ENCODE measurements at regions not wholly inside any gene's neighbourhood (a gene's known extent, or its start where the extent isn't known, plus 50 kb on each side); places are given as distances from the start of the nearest gene placed in this dataset.

GRCh38 chr7:109638321-109638720 lies 1068.6 kb downstream of the DNAJB9 start:
- TF ChIP-seq CTCF (IDR thresholded peaks at IDR 0.05): no peak
- Histone ChIP-seq H3K9me3 (replicated peaks in 1 of 2; ENCODE audit: control insufficient read depth in 1 of 2, insufficient read depth in 1 of 2, low read length in 2 of 2) (peaks cover 5 to 8% of the 10 kb centered on the region in 2 donors), H3K4me2 (replicated peaks; ENCODE audit: extremely low read depth, low read length, poor library complexity, severe bottlenecking) (no peak overlapping the region), H3K4me1 (ENCODE audit: control insufficient read depth in 1 of 2, insufficient read depth in 2 of 2, low read length in 2 of 2) (no peaks in the 10 kb centered on the region), H3K36me3 (replicated peaks in 1 of 2; ENCODE audit: control insufficient read depth in 1 of 2, insufficient read depth in 2 of 2, low read length in 2 of 2) (no peaks in the 10 kb centered on the region), H3K27me3 (ENCODE audit: control insufficient read depth in 2 of 2, insufficient read depth in 2 of 2, low read length in 2 of 2) (no peaks in the 10 kb centered on the region), H3K9ac (ENCODE audit: insufficient read depth, low read length, poor library complexity, severe bottlenecking) (no peak overlapping the region), H3K4me3 (replicated peaks in 1 of 3; ENCODE audit: low read depth in 2 of 3, low read length in 3 of 3) (no peak overlapping the region), H4K20me1 (ENCODE audit: insufficient read depth, low read length) (no peaks in the 10 kb centered on the region), H3K79me2 (ENCODE audit: insufficient read depth, low read length) (no peaks in the 10 kb centered on the region), H3K27ac (ENCODE audit: low read depth in 1 of 2, low read length in 2 of 2) (no peak overlapping the region), H2AFZ (ENCODE audit: insufficient read depth, low read depth, low read length, poor library complexity, severe bottlenecking) (no peak overlapping the region)
- DNase-seq: no peak
- Mint-ChIP-seq H3K27me3 (ENCODE audit: low read depth in 3 of 3) (no peaks in the 10 kb centered on the region), H3K4me1 (no peaks in the 10 kb centered on the region), H3K9me3 (peaks cover 0 to 7% (median 0%) of the 10 kb centered on the region in 7 donors), H3K27ac (no peak overlapping the region), H3K4me3 (no peak overlapping the region), H3K36me3 (no peaks in the 10 kb centered on the region)
- intact Hi-C loops (cut with micrococcal nuclease): no loop called here
- no CpG with 5 or more reads among the region's 2 CpGs for whole genome bisulfite sequencing (ENCODE audit: insufficient coverage)

GRCh38 chr7:109639561-109639960 lies 1069.9 kb downstream of the DNAJB9 start:
- H3K79me2 ChIP-seq (ENCODE audit: insufficient read depth, low read length): no peaks in the 10 kb centered on the region
- H3K4me3 ChIP-seq (replicated peaks in 1 of 3; ENCODE audit: low read depth in 2 of 3, low read length in 3 of 3): no peak overlapping the region
- H3K4me2 ChIP-seq (replicated peaks; ENCODE audit: extremely low read depth, low read length, poor library complexity, severe bottlenecking): no peak overlapping the region
- H3K27me3 Mint-ChIP-seq (ENCODE audit: low read depth in 3 of 3): no peaks in the 10 kb centered on the region
- H2AFZ ChIP-seq (ENCODE audit: insufficient read depth, low read depth, low read length, poor library complexity, severe bottlenecking): no peak overlapping the region
- no peak overlapping the region for H3K4me3 Mint-ChIP-seq
- no peaks in the 10 kb centered on the region for H3K4me1 Mint-ChIP-seq
- no peaks in the 10 kb centered on the region for H3K36me3 ChIP-seq (replicated peaks in 1 of 2; ENCODE audit: control insufficient read depth in 1 of 2, insufficient read depth in 2 of 2, low read length in 2 of 2)
- no peaks in the 10 kb centered on the region for H3K36me3 Mint-ChIP-seq
- no peaks in the 10 kb centered on the region for H3K4me1 ChIP-seq (ENCODE audit: control insufficient read depth in 1 of 2, insufficient read depth in 2 of 2, low read length in 2 of 2)
- no peak for TF ChIP-seq CTCF (IDR thresholded peaks at IDR 0.05)
- intact Hi-C loops (cut with micrococcal nuclease): no loop called here
- H3K27me3 ChIP-seq (ENCODE audit: control insufficient read depth in 2 of 2, insufficient read depth in 2 of 2, low read length in 2 of 2): no peaks in the 10 kb centered on the region
- no peak overlapping the region for H3K27ac Mint-ChIP-seq
- H3K9me3 Mint-ChIP-seq: peaks cover 0 to 6% (median 0%) of the 10 kb centered on the region in 7 donors
- H3K9ac ChIP-seq (ENCODE audit: insufficient read depth, low read length, poor library complexity, severe bottlenecking): no peak overlapping the region
- peaks cover 3 to 7% of the 10 kb centered on the region in 2 donors for H3K9me3 ChIP-seq (replicated peaks in 1 of 2; ENCODE audit: control insufficient read depth in 1 of 2, insufficient read depth in 1 of 2, low read length in 2 of 2)
- H3K27ac ChIP-seq (ENCODE audit: low read depth in 1 of 2, low read length in 2 of 2): no peak overlapping the region
- H4K20me1 ChIP-seq (ENCODE audit: insufficient read depth, low read length): no peaks in the 10 kb centered on the region
- no peak for DNase-seq
